ENCODE measurements at regions not wholly inside any gene's neighbourhood (a gene's known extent, or its start where the extent isn't known, plus 50 kb on each side); places are given as distances from the start of the nearest gene placed in this dataset.

- TF ChIP-seq FOXP2 (optimal IDR thresholded peaks at IDR 0.05; ENCODE audit: borderline replicate concordance, extremely low read depth, extremely low read length, insufficient read depth) (no peak), SIN3A (IDR thresholded peaks at IDR 0.05; ENCODE audit: borderline replicate concordance, insufficient read depth, low read length) (no peak), REST (IDR thresholded peaks at IDR 0.05; ENCODE audit: insufficient read depth in 1 of 2, low read depth in 2 of 2, low read length in 2 of 2) (no peak), POLR2AphosphoS5 (IDR thresholded peaks at IDR 0.05; ENCODE audit: low read depth, low read length) (no peak), TAF1 (IDR thresholded peaks at IDR 0.05; ENCODE audit: borderline replicate concordance, insufficient read depth, low read length) (no peak)
These were observed 727.2 kb upstream of the RBFOX1 start for GRCh38 chr16:6605490-6605889.

GRCh38 chr16:6603780-6604325, 728.8 kb upstream of the RBFOX1 start:
- TF ChIP-seq REST (IDR thresholded peaks at IDR 0.05; ENCODE audit: insufficient read depth in 1 of 2, low read depth in 2 of 2, low read length in 2 of 2) (no peak), TAF1 (IDR thresholded peaks at IDR 0.05; ENCODE audit: borderline replicate concordance, insufficient read depth, low read length) (no peak), FOXP2 (optimal IDR thresholded peaks at IDR 0.05; ENCODE audit: borderline replicate concordance, extremely low read depth, extremely low read length, insufficient read depth) (no peak), POLR2AphosphoS5 (IDR thresholded peaks at IDR 0.05; ENCODE audit: low read depth, low read length) (no peak), SIN3A (IDR thresholded peaks at IDR 0.05; ENCODE audit: borderline replicate concordance, insufficient read depth, low read length) (no peak)

- TF ChIP-seq REST (IDR thresholded peaks at IDR 0.05; ENCODE audit: insufficient read depth in 1 of 2, low read depth in 2 of 2, low read length in 2 of 2), result no peak
- no peak for TF ChIP-seq TAF1 (IDR thresholded peaks at IDR 0.05; ENCODE audit: borderline replicate concordance, insufficient read depth, low read length)
- no peak for TF ChIP-seq SIN3A (IDR thresholded peaks at IDR 0.05; ENCODE audit: borderline replicate concordance, insufficient read depth, low read length)
- no peak for TF ChIP-seq POLR2AphosphoS5 (IDR thresholded peaks at IDR 0.05; ENCODE audit: low read depth, low read length)
These were observed 730.2 kb upstream of the RBFOX1 start for GRCh38 chr16:6602405-6602804.

GRCh38 chr16:6600167-6600566, 732.5 kb upstream of the RBFOX1 start:
- TF ChIP-seq FOXP2 (optimal IDR thresholded peaks at IDR 0.05; ENCODE audit: borderline replicate concordance, extremely low read depth, extremely low read length, insufficient read depth), result no peak
- no peak for TF ChIP-seq POLR2AphosphoS5 (IDR thresholded peaks at IDR 0.05; ENCODE audit: low read depth, low read length)
- TF ChIP-seq SIN3A (IDR thresholded peaks at IDR 0.05; ENCODE audit: borderline replicate concordance, insufficient read depth, low read length), result no peak
- no peak for TF ChIP-seq TAF1 (IDR thresholded peaks at IDR 0.05; ENCODE audit: borderline replicate concordance, insufficient read depth, low read length)
- TF ChIP-seq REST (IDR thresholded peaks at IDR 0.05; ENCODE audit: insufficient read depth in 1 of 2, low read depth in 2 of 2, low read length in 2 of 2), result no peak

GRCh38 chr16:6593799-6594198, 738.8 kb upstream of the RBFOX1 start:
- TF ChIP-seq FOXP2 (optimal IDR thresholded peaks at IDR 0.05; ENCODE audit: borderline replicate concordance, extremely low read depth, extremely low read length, insufficient read depth) (no peak), TAF1 (IDR thresholded peaks at IDR 0.05; ENCODE audit: borderline replicate concordance, insufficient read depth, low read length) (no peak), SIN3A (IDR thresholded peaks at IDR 0.05; ENCODE audit: borderline replicate concordance, insufficient read depth, low read length) (no peak), POLR2AphosphoS5 (IDR thresholded peaks at IDR 0.05; ENCODE audit: low read depth, low read length) (no peak), REST (IDR thresholded peaks at IDR 0.05; ENCODE audit: insufficient read depth in 1 of 2, low read depth in 2 of 2, low read length in 2 of 2) (no peak)
